ENCODE measurements at regions not wholly inside any gene's neighbourhood (a gene's known extent, or its start where the extent isn't known, plus 50 kb on each side); places are given as distances from the start of the nearest gene placed in this dataset.

- no peak overlapping the region for H3K27ac Mint-ChIP-seq
- H3K36me3 Mint-ChIP-seq (ENCODE audit: low read depth): no peaks in the 10 kb centered on the region
- intact Hi-C loops (cut with micrococcal nuclease): no loop called here
- peaks cover 7% of the 10 kb centered on the region for H3K4me1 Mint-ChIP-seq (ENCODE audit: low read depth)
- no peak overlapping the region for H3K4me3 Mint-ChIP-seq
- no peaks in the 10 kb centered on the region for H3K9me3 Mint-ChIP-seq
- peaks cover 1% of the 10 kb centered on the region for H3K27me3 Mint-ChIP-seq
Measured at GRCh38 chr2:9106338-9107167, 100.1 kb upstream of the ASAP2 start.

GRCh38 chr2:9105601-9106337 lies 100.8 kb upstream of the ASAP2 start:
- H3K27me3 Mint-ChIP-seq: peaks cover 1% of the 10 kb centered on the region
- no peak overlapping the region for H3K27ac Mint-ChIP-seq
- no peak overlapping the region for H3K4me3 Mint-ChIP-seq
- H3K9me3 Mint-ChIP-seq: no peaks in the 10 kb centered on the region
- H3K4me1 Mint-ChIP-seq (ENCODE audit: low read depth): peaks cover 7% of the 10 kb centered on the region
- intact Hi-C loops (cut with micrococcal nuclease): no loop called here
- no peaks in the 10 kb centered on the region for H3K36me3 Mint-ChIP-seq (ENCODE audit: low read depth)

DNA sequence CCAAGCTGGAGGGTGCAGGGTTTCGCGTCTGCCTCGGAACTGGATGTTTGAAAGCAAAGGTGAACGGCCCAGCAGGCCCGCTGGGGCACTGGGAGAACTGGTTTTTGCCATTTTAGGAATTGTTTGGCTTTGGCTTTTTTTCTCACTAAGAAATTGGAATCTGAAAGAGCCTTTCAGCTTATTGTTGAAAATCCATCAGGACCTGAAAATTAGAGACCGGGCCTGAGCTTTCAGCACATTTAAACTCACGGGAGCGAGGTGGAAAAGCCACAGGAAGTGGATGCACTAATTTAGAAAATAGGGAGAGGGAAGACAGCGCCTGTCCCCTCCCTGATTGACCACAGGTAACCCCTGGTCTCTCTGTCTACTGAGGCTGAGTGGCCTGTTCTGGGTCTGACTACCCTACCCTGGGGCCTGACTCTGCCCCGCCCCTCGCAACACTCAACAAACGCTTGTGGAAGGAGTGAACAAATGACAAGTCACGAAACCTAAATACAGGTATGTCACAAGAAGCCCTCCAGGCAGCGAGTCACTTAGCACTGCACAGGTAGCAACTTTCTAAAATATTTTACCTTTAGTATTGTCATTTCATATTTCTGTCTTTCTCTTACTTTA lies 100.3 kb upstream of the MBOAT2 start:
- H3K9me3 Mint-ChIP-seq: no peaks in the 10 kb centered on the region
- H3K27me3 Mint-ChIP-seq: peaks cover 2% of the 10 kb centered on the region
- no peak overlapping the region for H3K27ac Mint-ChIP-seq
- intact Hi-C loops (cut with micrococcal nuclease): no loop called here
- H3K4me1 Mint-ChIP-seq (ENCODE audit: low read depth): peaks cover 14% of the 10 kb centered on the region
- no peaks in the 10 kb centered on the region for H3K36me3 Mint-ChIP-seq (ENCODE audit: low read depth)
- H3K4me3 Mint-ChIP-seq: no peak overlapping the region

GRCh38 chr2:9102861-9103662 lies 99.6 kb upstream of the MBOAT2 start:
- no peak overlapping the region for H3K4me3 Mint-ChIP-seq
- H3K27ac Mint-ChIP-seq: no peak overlapping the region
- peaks cover 8% of the 10 kb centered on the region for H3K27me3 Mint-ChIP-seq
- H3K9me3 Mint-ChIP-seq: no peaks in the 10 kb centered on the region
- intact Hi-C loops (cut with micrococcal nuclease): no loop called here
- H3K36me3 Mint-ChIP-seq (ENCODE audit: low read depth): no peaks in the 10 kb centered on the region
- peaks cover 21% of the 10 kb centered on the region for H3K4me1 Mint-ChIP-seq (ENCODE audit: low read depth)

DNA sequence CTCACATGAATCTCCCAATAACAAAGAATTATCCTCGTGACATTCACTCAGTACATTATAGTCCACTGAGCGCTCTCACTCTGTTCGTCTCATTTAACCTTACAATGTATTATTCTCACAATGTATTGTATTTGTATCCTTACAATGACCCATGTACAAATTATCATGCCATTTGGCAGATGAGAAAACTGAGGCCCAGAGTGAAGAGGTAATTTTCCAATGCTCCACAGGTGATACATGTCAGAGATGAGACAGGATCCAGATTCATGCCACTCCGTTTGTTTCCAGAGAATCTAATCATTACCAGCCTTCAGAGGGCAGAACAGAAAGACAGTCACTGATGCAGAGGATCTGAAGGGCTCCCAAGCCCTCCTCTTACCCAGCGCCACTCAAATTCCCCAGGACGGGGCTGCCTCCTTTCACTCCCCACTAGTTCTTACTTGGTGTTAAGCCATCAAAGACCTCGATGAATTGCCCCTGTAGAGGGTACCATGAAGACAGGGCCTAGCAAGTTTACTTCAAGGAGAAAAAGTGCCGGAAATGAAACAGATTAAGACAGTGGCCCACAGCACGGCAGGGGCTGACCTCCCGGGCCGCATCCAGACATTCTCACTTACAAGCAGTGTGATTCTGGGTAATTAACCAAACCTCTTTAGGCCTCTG lies 98.4 kb upstream of the MBOAT2 start:
- Mint-ChIP-seq H3K27ac (no peak overlapping the region), H3K4me1 (ENCODE audit: low read depth) (peaks cover 17% of the 10 kb centered on the region), H3K27me3 (peaks cover 10% of the 10 kb centered on the region), H3K4me3 (no peak overlapping the region), H3K36me3 (ENCODE audit: low read depth) (no peaks in the 10 kb centered on the region), H3K9me3 (no peaks in the 10 kb centered on the region)
- intact Hi-C loops (cut with micrococcal nuclease): no loop called here

- H3K27ac Mint-ChIP-seq: no peak overlapping the region
- peaks cover 15% of the 10 kb centered on the region for H3K27me3 Mint-ChIP-seq
- H3K36me3 Mint-ChIP-seq (ENCODE audit: low read depth): no peaks in the 10 kb centered on the region
- peaks cover 27% of the 10 kb centered on the region for H3K4me1 Mint-ChIP-seq (ENCODE audit: low read depth)
- H3K9me3 Mint-ChIP-seq: no peaks in the 10 kb centered on the region
- intact Hi-C loops (cut with micrococcal nuclease): no loop called here
- H3K4me3 Mint-ChIP-seq: no peak overlapping the region
Measured at GRCh38 chr2:9100080-9100876, 96.8 kb upstream of the MBOAT2 start.

GRCh38 chr2:9099341-9099751 lies 95.9 kb upstream of the MBOAT2 start:
- no peak overlapping the region for H3K4me3 Mint-ChIP-seq
- intact Hi-C loops (cut with micrococcal nuclease): no loop called here

DNA sequence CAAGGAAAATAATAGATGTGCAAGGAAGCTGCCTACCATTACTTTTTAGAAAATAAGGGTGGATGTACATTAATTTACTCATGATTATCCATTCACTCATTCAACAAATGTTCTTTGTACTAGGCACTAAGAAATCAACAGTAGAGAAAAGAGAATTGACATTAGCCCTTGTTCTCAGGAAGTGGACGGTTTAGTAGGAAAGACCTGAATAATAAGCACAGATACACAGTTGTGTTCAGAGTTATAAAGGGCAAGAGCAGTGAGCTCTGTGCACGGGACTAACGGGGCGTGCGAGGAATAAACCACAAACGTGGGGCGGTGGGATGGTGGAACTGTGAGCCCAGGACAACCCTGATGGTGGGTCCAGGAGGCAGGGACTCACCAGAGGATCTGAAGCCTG lies 94.4 kb upstream of the MBOAT2 start:
- intact Hi-C loops (cut with micrococcal nuclease): no loop called here
- peaks cover 31% of the 10 kb centered on the region for H3K27me3 Mint-ChIP-seq
- H3K4me3 Mint-ChIP-seq: no peak overlapping the region
- peaks cover 46% of the 10 kb centered on the region for H3K4me1 Mint-ChIP-seq (ENCODE audit: low read depth)
- no peak overlapping the region for H3K27ac Mint-ChIP-seq
- no peaks in the 10 kb centered on the region for H3K9me3 Mint-ChIP-seq
- H3K36me3 Mint-ChIP-seq (ENCODE audit: low read depth): no peaks in the 10 kb centered on the region

More at GRCh38 chr2:9099341-9099751, 95.9 kb upstream of the MBOAT2 start:
- Mint-ChIP-seq H3K27ac (no peak overlapping the region), H3K36me3 (ENCODE audit: low read depth) (no peaks in the 10 kb centered on the region), H3K9me3 (no peaks in the 10 kb centered on the region), H3K4me1 (ENCODE audit: low read depth) (peaks cover 32% of the 10 kb centered on the region), H3K27me3 (peaks cover 17% of the 10 kb centered on the region)

DNA sequence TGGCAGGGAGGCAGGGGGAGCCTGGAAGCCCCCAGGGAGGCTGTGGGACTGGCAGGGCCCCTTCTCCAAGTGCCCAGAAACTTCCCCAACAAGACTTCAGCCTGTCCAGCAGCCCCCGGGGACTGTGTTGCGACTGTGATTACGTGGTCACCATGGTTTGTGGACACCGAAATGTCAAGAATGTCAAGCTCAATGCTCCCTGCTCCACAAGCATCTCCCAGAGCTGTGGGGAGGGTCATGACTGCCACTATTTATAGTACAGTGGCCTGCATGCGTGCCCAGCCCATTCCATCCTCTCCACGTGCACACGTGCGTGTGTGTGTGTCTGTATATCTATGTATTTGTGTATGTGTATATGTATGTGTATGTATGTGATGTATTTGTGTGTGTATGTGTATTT lies 93.8 kb upstream of the MBOAT2 start:
- Mint-ChIP-seq H3K27me3 (peaks cover 31% of the 10 kb centered on the region), H3K4me1 (ENCODE audit: low read depth) (peaks cover 53% of the 10 kb centered on the region), H3K36me3 (ENCODE audit: low read depth) (no peaks in the 10 kb centered on the region), H3K9me3 (no peaks in the 10 kb centered on the region), H3K27ac (no peak overlapping the region), H3K4me3 (no peak overlapping the region)
- intact Hi-C loops (cut with micrococcal nuclease): no loop called here

- Mint-ChIP-seq H3K4me3 (no peak overlapping the region), H3K27me3 (peaks cover 31% of the 10 kb centered on the region), H3K27ac (peak overlapping the region; percentile 78), H3K4me1 (ENCODE audit: low read depth) (peaks cover 56% of the 10 kb centered on the region), H3K9me3 (no peaks in the 10 kb centered on the region), H3K36me3 (ENCODE audit: low read depth) (no peaks in the 10 kb centered on the region)
- intact Hi-C loops (cut with micrococcal nuclease): no loop called here
Measured at GRCh38 chr2:9096761-9097160, 93.3 kb upstream of the MBOAT2 start.

GRCh38 chr2:9095690-9096089 lies 92.2 kb upstream of the MBOAT2 start:
- intact Hi-C loops (cut with micrococcal nuclease): no loop called here
- Mint-ChIP-seq H3K27me3 (peaks cover 31% of the 10 kb centered on the region), H3K4me1 (ENCODE audit: low read depth) (peaks cover 56% of the 10 kb centered on the region), H3K4me3 (peak overlapping the region; percentile 79), H3K9me3 (no peaks in the 10 kb centered on the region), H3K27ac (peak overlapping the region; percentile 78), H3K36me3 (ENCODE audit: low read depth) (no peaks in the 10 kb centered on the region)

DNA sequence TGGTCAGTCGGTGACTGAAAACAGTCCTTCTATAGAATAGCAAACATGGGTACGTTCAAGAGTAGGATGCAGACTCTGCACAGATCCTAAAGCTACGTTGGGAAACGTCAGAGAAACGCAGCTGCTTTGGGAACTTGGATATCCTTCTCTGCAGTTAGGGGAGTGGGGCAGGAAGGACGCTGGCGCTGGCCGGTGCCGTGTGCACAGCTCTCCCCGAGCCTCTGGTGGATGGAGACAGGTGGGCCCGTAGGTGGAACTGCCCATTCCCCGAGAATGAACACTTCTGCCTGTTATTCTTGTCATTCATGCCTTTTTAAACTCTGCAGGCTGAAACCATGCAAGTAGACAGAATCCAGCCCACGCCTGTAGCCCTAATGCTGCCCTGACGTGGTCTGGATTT lies 91.7 kb upstream of the MBOAT2 start:
- Mint-ChIP-seq H3K9me3 (no peaks in the 10 kb centered on the region), H3K4me3 (peak overlapping the region; percentile 79), H3K27me3 (peaks cover 31% of the 10 kb centered on the region), H3K36me3 (ENCODE audit: low read depth) (no peaks in the 10 kb centered on the region), H3K27ac (peak overlapping the region; percentile 78), H3K4me1 (ENCODE audit: low read depth) (peaks cover 56% of the 10 kb centered on the region)
- intact Hi-C loops (cut with micrococcal nuclease): no loop called here

GRCh38 chr2:9094117-9094516 lies 90.6 kb upstream of the MBOAT2 start:
- Mint-ChIP-seq H3K27me3 (peaks cover 31% of the 10 kb centered on the region), H3K4me3 (no peak overlapping the region), H3K36me3 (ENCODE audit: low read depth) (no peaks in the 10 kb centered on the region), H3K9me3 (no peaks in the 10 kb centered on the region), H3K27ac (peak overlapping the region; percentile 31), H3K4me1 (ENCODE audit: low read depth) (peaks cover 50% of the 10 kb centered on the region)
- intact Hi-C loops (cut with micrococcal nuclease): no loop called here

Data from dendritic cell treated with granulocyte-macrophage colony-stimulating factor and Interleukin-4, amounts not matched to agents 40 ng/mL and 50 ng/mL, for 4 days (primary cell).